Nephron (organoid): ENCODE measurements at regions not wholly inside any gene's neighbourhood (a gene's known extent, or its start where the extent isn't known, plus 50 kb on each side); places are given as distances from the start of the nearest gene placed in this dataset.

Source experiments
- H3K27ac Mint-ChIP-seq, 3 experiments: 2 replicates each; pipeline ENCODE4 v1.8.0; 2020; ENCODE audit warnings: mixed read lengths in 3 of 3, mild to moderate bottlenecking in 2 of 3, moderate library complexity in 1 of 3
- H3K27me3 Mint-ChIP-seq: 2 replicates; pipeline ENCODE4 v1.8.0; 2021; ENCODE audit warnings: low read depth, mild to moderate bottlenecking, moderate library complexity, mixed read lengths
- H3K36me3 Mint-ChIP-seq: 2 replicates; pipeline ENCODE4 v1.8.0; 2020; ENCODE audit warnings: low read depth, mixed read lengths
- H3K4me1 Mint-ChIP-seq: 2 replicates; pipeline ENCODE4 v1.8.0; 2020; ENCODE audit warnings: mixed read lengths
- H3K4me3 Mint-ChIP-seq, 3 experiments: 2 replicates each; pipeline ENCODE4 v1.8.0; 2020; ENCODE audit warnings: mild to moderate bottlenecking in 3 of 3, mixed read lengths in 3 of 3, moderate library complexity in 2 of 3
- H3K9me3 Mint-ChIP-seq: 2 replicates; pipeline ENCODE4 v1.8.0; 2020; ENCODE audit warnings: mixed read lengths
- TF ChIP-seq, protein P1 (sequence below), 3 experiments: fragments of 200-600 bp; sonication (generic); IDR thresholded peaks; one replicate each; pipeline ENCODE4 v1.5.0; 2021; ENCODE audit warnings: antibody characterized with exemption in 3 of 3; ENCODE audit not compliant: unreplicated experiment in 3 of 3

DNA sequence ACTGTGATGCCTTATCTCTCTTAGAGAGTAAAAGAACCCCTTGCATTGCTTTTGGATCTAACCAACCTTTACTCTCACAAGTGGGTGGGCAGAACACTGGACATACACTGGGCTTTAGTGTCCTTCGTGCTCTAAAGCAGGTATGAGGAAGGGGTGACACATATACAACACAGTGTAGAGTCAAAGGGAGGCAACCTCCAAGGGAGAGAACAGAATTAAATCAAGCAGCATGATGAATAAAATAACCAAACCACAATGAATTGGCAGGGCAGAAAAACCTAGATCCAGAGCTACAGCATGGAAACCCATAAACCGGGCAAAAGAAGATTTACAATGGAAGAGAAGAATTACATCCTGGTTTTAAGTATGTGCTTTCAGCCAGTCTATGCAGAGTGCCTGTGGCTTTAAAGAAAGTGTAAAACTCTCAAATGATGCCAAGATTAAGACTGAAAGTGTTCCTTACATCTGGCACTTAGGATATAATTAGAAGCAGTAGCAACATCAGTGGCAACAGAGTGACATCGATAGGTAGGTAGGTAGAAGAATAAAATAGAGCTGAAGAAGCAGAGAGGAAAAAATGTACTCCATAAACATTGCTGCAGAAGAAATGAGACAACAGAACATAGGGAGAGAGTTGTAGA lies 191.7 kb upstream of the ZC3H15 start:
- Mint-ChIP-seq H3K27ac (peak overlapping the region in 1 of 3 experiments; percentile 6), H3K4me3 (no peak overlapping the region), H3K4me1 (no peaks in the 10 kb centered on the region), H3K9me3 (no peaks in the 10 kb centered on the region), H3K27me3 (no peaks in the 10 kb centered on the region), H3K36me3 (no peaks in the 10 kb centered on the region)
- TF ChIP-seq, protein P1, sequence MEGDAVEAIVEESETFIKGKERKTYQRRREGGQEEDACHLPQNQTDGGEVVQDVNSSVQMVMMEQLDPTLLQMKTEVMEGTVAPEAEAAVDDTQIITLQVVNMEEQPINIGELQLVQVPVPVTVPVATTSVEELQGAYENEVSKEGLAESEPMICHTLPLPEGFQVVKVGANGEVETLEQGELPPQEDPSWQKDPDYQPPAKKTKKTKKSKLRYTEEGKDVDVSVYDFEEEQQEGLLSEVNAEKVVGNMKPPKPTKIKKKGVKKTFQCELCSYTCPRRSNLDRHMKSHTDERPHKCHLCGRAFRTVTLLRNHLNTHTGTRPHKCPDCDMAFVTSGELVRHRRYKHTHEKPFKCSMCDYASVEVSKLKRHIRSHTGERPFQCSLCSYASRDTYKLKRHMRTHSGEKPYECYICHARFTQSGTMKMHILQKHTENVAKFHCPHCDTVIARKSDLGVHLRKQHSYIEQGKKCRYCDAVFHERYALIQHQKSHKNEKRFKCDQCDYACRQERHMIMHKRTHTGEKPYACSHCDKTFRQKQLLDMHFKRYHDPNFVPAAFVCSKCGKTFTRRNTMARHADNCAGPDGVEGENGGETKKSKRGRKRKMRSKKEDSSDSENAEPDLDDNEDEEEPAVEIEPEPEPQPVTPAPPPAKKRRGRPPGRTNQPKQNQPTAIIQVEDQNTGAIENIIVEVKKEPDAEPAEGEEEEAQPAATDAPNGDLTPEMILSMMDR (IDR thresholded peaks at IDR 0.05; ENCODE audit: unreplicated experiment in 3 of 3) = no peak

DNA sequence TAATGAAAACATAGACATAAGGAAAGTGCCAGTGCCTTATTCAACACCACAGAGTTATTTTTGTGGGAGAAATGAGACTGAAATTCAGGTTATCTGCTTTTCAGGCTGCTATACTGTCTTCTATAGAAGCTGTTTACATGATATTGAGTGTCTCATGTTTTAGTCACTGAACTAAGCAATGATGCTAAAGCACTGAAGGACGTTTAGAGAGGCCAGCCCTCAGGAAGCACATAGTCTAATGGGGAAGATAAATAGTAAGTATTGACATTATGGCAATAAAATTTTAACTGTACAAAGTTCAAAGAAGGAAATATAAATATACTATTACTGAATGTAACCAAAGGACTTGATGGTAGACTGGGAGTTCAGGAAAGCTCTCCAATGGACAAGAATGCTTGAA lies 186.4 kb upstream of the ZC3H15 start:
- Mint-ChIP-seq H3K9me3 (no peaks in the 10 kb centered on the region), H3K4me1 (no peaks in the 10 kb centered on the region), H3K36me3 (no peaks in the 10 kb centered on the region), H3K4me3 (no peak overlapping the region), H3K27ac (no peak overlapping the region), H3K27me3 (no peaks in the 10 kb centered on the region)
- TF ChIP-seq, protein P1 (IDR thresholded peaks at IDR 0.05; ENCODE audit: unreplicated experiment in 3 of 3) = no peak

DNA sequence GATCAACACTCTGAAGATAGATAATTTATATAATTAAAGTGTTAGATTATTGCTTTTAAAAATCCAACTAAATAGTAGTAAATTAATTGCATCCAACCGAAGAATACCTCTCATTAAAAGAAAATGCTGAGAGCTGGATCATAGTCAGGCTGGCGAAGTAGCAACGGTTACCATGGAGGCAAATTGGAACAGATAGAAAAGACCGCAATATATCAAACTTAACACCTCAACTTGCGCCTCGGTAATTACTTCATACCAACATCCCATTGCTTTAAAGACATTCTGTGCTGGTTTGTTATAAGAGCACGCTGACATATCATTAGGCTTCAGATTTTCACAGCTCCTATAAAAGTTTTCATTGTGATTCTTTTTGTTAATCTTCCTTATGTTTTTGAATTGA lies 183.8 kb upstream of the ZC3H15 start:
- Mint-ChIP-seq H3K4me3 (no peak overlapping the region), H3K27ac (no peak overlapping the region), H3K36me3 (no peaks in the 10 kb centered on the region), H3K27me3 (no peaks in the 10 kb centered on the region), H3K9me3 (no peaks in the 10 kb centered on the region), H3K4me1 (no peaks in the 10 kb centered on the region)
- TF ChIP-seq, protein P1 (IDR thresholded peaks at IDR 0.05; ENCODE audit: unreplicated experiment in 3 of 3) = no peak

DNA sequence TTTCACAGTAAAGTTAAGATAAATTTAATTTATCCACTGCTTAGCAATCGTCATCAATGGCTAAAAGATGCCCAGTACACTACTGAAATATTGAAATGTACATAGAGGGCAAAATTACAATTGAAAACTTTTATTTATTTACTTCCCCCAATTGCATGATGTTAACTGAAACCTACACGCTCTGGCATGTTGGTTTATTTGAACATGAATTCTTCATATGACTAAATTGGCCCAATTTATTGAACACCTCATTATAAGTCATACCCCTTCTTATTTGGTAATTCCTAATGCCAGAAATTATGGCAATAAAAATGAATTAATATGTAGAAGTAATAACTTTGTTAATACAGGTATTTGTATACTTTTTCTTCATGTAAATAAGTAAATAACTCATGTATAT lies 183.0 kb upstream of the ZC3H15 start:
- no peak overlapping the region for H3K27ac Mint-ChIP-seq
- H3K4me1 Mint-ChIP-seq = no peaks in the 10 kb centered on the region
- no peak overlapping the region for H3K4me3 Mint-ChIP-seq
- no peaks in the 10 kb centered on the region for H3K36me3 Mint-ChIP-seq
- H3K9me3 Mint-ChIP-seq = no peaks in the 10 kb centered on the region
- H3K27me3 Mint-ChIP-seq = no peaks in the 10 kb centered on the region
- TF ChIP-seq, protein P1 (IDR thresholded peaks at IDR 0.05; ENCODE audit: unreplicated experiment in 3 of 3) = no peak

DNA sequence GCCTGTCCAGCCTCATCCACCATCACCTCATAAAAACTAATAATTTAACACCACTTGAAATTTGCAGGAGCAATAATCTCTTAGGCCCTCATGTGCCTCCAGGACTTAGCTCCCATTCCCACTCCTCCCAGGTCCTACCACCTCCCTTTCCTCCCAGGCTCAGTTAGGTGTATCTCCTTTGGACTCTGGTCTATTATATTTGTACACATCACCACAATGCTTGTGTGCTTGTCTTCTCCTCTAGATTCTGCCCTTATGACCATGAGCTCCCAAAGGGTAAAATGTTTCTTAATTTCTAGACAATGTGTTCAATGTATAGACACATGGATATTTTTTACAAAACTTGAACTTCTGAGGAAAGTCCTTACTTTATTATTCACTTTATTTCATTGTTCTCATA lies 182.0 kb upstream of the ZC3H15 start:
- TF ChIP-seq, protein P1 (IDR thresholded peaks at IDR 0.05; ENCODE audit: unreplicated experiment in 3 of 3) = no peak
- H3K4me1 Mint-ChIP-seq = no peaks in the 10 kb centered on the region
- no peaks in the 10 kb centered on the region for H3K36me3 Mint-ChIP-seq
- H3K9me3 Mint-ChIP-seq = no peaks in the 10 kb centered on the region
- H3K4me3 Mint-ChIP-seq = no peak overlapping the region
- H3K27ac Mint-ChIP-seq = no peak overlapping the region
- no peaks in the 10 kb centered on the region for H3K27me3 Mint-ChIP-seq

DNA sequence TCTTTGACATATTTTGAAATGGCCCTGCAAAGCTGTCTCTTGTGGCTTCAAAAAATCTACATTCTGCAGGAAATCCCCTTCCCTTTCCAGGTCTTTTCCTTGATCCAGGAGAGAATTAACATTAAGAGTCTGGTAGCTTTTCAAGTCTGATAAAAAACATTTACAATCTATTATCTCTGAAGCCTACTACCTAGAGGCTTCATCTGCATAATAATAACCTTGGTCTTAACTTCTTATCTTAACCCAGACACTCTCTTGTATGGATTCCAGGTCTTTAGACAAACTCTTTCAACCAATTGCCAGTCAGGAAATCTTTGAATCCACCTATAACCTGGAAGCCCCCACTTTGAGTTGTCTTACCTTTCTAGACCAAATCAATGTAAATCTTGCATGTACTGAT lies 179.3 kb upstream of the ZC3H15 start:
- Mint-ChIP-seq H3K27me3 (no peaks in the 10 kb centered on the region), H3K36me3 (peaks cover 7% of the 10 kb centered on the region), H3K4me1 (no peaks in the 10 kb centered on the region), H3K4me3 (no peak overlapping the region), H3K27ac (no peak overlapping the region), H3K9me3 (peaks cover 7% of the 10 kb centered on the region)
- TF ChIP-seq, protein P1 (IDR thresholded peaks at IDR 0.05; ENCODE audit: unreplicated experiment in 3 of 3) = no peak
